Mammary epithelial cell (primary cell): ENCODE measurements at regions not wholly inside any gene's neighbourhood (a gene's known extent, or its start where the extent isn't known, plus 50 kb on each side); places are given as distances from the start of the nearest gene placed in this dataset.
"Not testable (repeated sequence)": the region's sequence is repeated elsewhere in the genome, so short reads cannot be mapped to it uniquely, and the experiment has no call there.

Experiments used
- EZH2 ChIP-seq: IDR thresholded peaks from 2 replicates; pipeline ENCODE4 v1.6.1; 2012; ENCODE audit warnings: low read length, inconsistent platforms, borderline replicate concordance
- TF ChIP-seq, protein P1 (sequence below), 2 donors: IDR thresholded peaks in 1 of 2; conservative IDR thresholded peaks in 1 of 2; 2 replicates each; pipeline ENCODE4 v1.5.1; 2011 to 2012; ENCODE audit warnings: inconsistent platforms in 2 of 2, low read length in 2 of 2, mild to moderate bottlenecking in 2 of 2, control low read depth in 1 of 2, low read depth in 1 of 2; ENCODE audit not compliant: insufficient read depth in 1 of 2; ENCODE audit errors: extremely low read depth in 1 of 2

DNA sequence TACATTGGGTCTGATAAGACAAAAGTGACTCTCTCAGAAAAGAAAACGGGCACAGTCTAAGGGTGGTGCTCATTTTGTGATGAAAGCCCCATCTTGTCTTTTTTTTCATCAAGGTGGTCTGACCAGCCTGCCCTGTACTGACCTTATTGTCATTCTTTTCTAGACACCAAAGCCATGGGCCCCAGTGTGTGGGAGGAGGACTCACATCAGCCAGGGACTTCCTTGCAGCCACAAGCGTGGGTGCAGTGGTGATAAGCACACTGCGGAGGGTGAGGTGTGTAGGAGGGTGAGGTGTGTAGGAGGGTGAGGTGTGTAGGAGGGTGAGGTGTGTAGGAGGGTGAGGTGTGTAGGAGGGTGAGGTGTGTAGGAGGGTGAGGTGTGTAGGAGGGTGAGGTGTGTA lies 145.2 kb downstream of the DLL1 start:
- TF ChIP-seq, protein P1, sequence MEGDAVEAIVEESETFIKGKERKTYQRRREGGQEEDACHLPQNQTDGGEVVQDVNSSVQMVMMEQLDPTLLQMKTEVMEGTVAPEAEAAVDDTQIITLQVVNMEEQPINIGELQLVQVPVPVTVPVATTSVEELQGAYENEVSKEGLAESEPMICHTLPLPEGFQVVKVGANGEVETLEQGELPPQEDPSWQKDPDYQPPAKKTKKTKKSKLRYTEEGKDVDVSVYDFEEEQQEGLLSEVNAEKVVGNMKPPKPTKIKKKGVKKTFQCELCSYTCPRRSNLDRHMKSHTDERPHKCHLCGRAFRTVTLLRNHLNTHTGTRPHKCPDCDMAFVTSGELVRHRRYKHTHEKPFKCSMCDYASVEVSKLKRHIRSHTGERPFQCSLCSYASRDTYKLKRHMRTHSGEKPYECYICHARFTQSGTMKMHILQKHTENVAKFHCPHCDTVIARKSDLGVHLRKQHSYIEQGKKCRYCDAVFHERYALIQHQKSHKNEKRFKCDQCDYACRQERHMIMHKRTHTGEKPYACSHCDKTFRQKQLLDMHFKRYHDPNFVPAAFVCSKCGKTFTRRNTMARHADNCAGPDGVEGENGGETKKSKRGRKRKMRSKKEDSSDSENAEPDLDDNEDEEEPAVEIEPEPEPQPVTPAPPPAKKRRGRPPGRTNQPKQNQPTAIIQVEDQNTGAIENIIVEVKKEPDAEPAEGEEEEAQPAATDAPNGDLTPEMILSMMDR (conservative IDR thresholded peaks at IDR 0.05 in 1 of 2, IDR thresholded peaks at IDR 0.05 in 1 of 2; ENCODE audit: extremely low read depth in 1 of 2, insufficient read depth in 1 of 2, low read depth in 1 of 2, low read length in 2 of 2): not testable (repeated sequence)
- not testable (repeated sequence) for TF ChIP-seq EZH2
